ENCODE measurements at regions not wholly inside any gene's neighbourhood (a gene's known extent, or its start where the extent isn't known, plus 50 kb on each side); places are given as distances from the start of the nearest gene placed in this dataset.

DNA sequence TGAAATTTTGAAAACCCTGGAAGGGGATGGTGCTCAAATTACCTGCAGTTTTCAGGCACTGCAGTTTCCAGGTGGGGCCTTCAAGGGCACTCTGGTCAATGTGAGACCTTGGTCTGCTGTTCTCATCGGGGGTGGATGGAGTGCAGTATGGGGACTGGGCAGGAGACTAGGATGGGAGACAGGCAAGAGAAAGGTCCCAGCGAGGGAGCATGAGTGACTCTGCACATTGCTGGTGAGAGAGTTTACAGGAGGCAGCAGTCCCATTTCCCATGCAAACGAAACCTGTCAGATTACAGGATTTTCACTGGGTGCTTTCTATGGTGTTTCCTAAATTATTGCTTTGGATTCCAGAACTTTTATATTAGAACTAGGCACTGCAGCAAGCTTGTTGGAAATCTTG lies 73.5 kb upstream of the DTNBP1 start:
- H3K27ac ChIP-seq, result no peak overlapping the region
- TF ChIP-seq ZFX (IDR thresholded peaks at IDR 0.05) (no peak), CTCF (conservative IDR thresholded peaks at IDR 0.05) (no peak)

GRCh38 chr6:15735567-15736265 lies 72.9 kb upstream of the DTNBP1 start:
- TF ChIP-seq CTCF (conservative IDR thresholded peaks at IDR 0.05) (no peak), ZFX (IDR thresholded peaks at IDR 0.05) (no peak)
- no peak overlapping the region for H3K27ac ChIP-seq

DNA sequence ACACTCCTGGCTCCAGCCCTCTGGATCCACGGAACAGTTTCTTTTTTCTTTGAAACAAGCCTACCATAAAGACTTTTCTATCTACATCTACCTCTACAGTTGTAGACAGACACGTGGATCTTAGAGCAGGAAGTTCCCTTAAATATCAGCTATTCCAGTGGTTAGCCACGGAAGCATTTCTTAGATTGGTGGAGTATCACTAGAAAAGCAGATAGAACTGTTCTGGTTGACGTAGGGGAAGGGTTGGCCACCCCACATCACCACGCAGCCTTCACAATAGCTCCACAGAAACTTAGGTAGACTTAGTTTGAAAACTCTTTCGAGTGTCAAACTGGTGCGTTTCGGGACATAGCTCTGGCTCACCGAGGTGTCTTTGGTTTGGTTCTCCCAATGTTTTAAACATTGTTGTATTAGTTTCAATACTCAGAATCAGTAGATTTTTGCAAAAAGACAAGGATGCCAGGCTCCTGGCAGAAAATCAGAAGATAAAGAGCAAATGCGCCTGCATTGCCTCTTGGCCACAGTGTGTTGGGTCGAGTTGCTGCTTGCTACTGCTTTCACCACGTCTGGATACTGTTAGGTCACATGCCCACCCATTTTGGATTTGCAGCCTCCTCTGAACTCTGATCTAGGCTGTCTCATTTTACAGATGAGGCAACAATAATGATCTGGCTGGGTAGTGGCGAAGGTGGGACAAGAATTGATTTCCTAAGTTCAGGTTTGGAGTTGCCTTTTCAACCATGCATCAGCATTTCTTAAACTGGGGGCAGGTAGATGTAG lies 71.5 kb upstream of the DTNBP1 start:
- no peak overlapping the region for H3K27ac ChIP-seq
- TF ChIP-seq CTCF (conservative IDR thresholded peaks at IDR 0.05) (no peak), ZFX (IDR thresholded peaks at IDR 0.05) (no peak)

GRCh38 chr6:15730922-15731321 lies 68.1 kb upstream of the DTNBP1 start:
- no peak overlapping the region for H3K27ac ChIP-seq
- TF ChIP-seq CTCF (conservative IDR thresholded peaks at IDR 0.05) (no peak), ZFX (IDR thresholded peaks at IDR 0.05) (no peak)

DNA sequence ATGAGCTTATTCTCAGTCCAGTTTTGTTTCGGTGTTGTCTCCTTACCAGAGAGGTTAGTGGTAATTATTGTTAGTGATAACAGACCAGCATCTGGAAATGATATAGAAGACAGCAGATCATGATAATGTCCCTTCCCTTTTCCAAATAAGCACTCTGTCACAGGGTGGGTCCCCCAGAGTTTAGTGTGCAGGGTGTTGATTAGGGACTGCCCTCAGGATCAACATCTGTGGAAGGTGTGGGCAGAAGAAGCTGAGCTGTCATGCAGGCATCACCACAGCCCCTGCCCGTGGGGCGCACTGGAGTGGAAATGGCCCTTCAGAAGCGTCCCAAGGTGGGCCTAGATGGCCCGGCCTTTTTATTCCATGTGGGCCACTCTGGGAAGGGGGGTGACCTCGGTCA lies 67.6 kb upstream of the DTNBP1 start:
- no peak for TF ChIP-seq ZFX (IDR thresholded peaks at IDR 0.05)
- TF ChIP-seq CTCF (conservative IDR thresholded peaks at IDR 0.05), result no peak
- H3K27ac ChIP-seq, result no peak overlapping the region

GRCh38 chr6:15722731-15723130 lies 59.9 kb upstream of the DTNBP1 start:
- no peak overlapping the region for H3K27ac ChIP-seq
- TF ChIP-seq ZFX (IDR thresholded peaks at IDR 0.05), result no peak
- TF ChIP-seq CTCF (conservative IDR thresholded peaks at IDR 0.05), result no peak

DNA sequence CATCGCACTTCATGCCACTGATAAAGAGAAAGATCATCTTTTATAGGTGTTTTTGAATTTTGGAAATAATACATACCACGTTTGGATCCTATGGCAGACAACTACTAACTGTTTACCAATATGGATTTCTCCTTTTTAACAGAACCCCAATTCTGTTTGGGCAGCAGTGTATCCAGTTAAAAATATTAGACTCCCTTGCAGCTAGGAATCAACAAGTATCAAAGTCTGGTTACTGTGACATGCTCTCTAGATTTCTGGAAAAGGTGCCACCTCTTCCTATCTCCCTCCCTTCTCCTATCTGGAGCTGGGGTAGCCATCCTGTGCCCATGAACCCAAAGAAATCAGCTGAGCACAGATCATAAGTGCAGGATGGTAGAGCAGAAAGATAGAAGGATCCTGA lies 54.1 kb upstream of the DTNBP1 start:
- H3K27ac ChIP-seq, result no peak overlapping the region
- TF ChIP-seq CTCF (conservative IDR thresholded peaks at IDR 0.05), result no peak
- TF ChIP-seq ZFX (IDR thresholded peaks at IDR 0.05), result no peak
